Endothelial cell of umbilical vein (primary cell): ENCODE measurements at regions not wholly inside any gene's neighbourhood (a gene's known extent, or its start where the extent isn't known, plus 50 kb on each side); places are given as distances from the start of the nearest gene placed in this dataset.

Source experiments
- BruUV-seq: library from RNA; stranded (reverse); fragments of 400-500 nt; replicated peaks from 2 replicates; lab custom pipeline; 2021; lab: Mats Ljungman, UMichigan
- CTCF ChIA-PET: fragments of 300-600, 350-600 bp; sonication (Branson Sonifier 250); formaldehyde crosslinking; loops from one replicate; lab custom pipeline; 2021; ENCODE audit warnings: antibody characterized with exemption, inconsistent platforms; lab: Charles Lee
- POLR2A ChIA-PET: fragments of 300-600, 350-600 bp; sonication (Branson Sonifier 250); formaldehyde crosslinking; loops from one replicate; lab custom pipeline; 2021; ENCODE audit warnings: antibody characterized with exemption, inconsistent platforms; lab: Charles Lee
- DNase-seq: peaks from one replicate; pipeline ENCODE4 v3.0.0-alpha.2; 2011; ENCODE audit warnings: low read depth, low spot score
- FAIRE-seq: peaks from 2 replicates; lab custom pipeline; 2011; peaks lifted over from hg19 to GRCh38; lab: Jason Lieb, UNC
- H2AFZ ChIP-seq: 2 replicates; pipeline ENCODE4 v1.6.0; 2012; ENCODE audit warnings: low read depth, low read length, control low read depth, inconsistent platforms
- H3K27ac ChIP-seq: 2 replicates; pipeline ENCODE4 v1.5.1; 2011; ENCODE audit warnings: low read depth, mild to moderate bottlenecking, control low read depth, low read length, moderate library complexity; ENCODE audit not compliant: insufficient read depth
- H3K27me3 ChIP-seq, 2 experiments: 2 replicates each; pipeline versions ENCODE4 v1.6.0 to v1.6.1; 2011; ENCODE audit warnings: low read length in 2 of 2, mixed read lengths in 1 of 2; ENCODE audit not compliant: control insufficient read depth in 2 of 2, insufficient read depth in 2 of 2
- H3K36me3 ChIP-seq, 2 experiments: 2 replicates in 1 of 2; 3 replicates in 1 of 2; pipeline ENCODE4 v1.5.1; 2011; ENCODE audit warnings: low read length in 2 of 2, mild to moderate bottlenecking in 1 of 2, moderate library complexity in 1 of 2; ENCODE audit not compliant: control insufficient read depth in 2 of 2, insufficient read depth in 2 of 2; ENCODE audit errors: extremely low read depth in 1 of 2
- H3K4me1 ChIP-seq: 3 replicates; pipeline ENCODE4 v1.5.1; 2011; ENCODE audit warnings: mild to moderate bottlenecking, low read length; ENCODE audit not compliant: control insufficient read depth, insufficient read depth; ENCODE audit errors: extremely low read depth
- H3K4me2 ChIP-seq: 2 replicates; pipeline ENCODE4 v1.6.1; 2011; ENCODE audit warnings: low read length, control low read depth, mixed read lengths; ENCODE audit not compliant: insufficient read depth
- H3K4me3 ChIP-seq, 3 experiments: fragments of 200-600 bp in 1 of 3; sonication (generic), shearing (Covaris generic) in 1 of 3; replicated peaks in 1 of 3; 2 replicates each; pipeline ENCODE4 v1.5.1; 2011 to 2016; ENCODE audit warnings: control low read depth in 3 of 3, low read length in 3 of 3, mild to moderate bottlenecking in 2 of 3, inconsistent platforms in 1 of 3, low read depth in 1 of 3, moderate library complexity in 1 of 3; ENCODE audit not compliant: insufficient read depth in 1 of 3
- H3K79me2 ChIP-seq: 2 replicates; pipeline ENCODE4 v1.6.0; 2012; ENCODE audit warnings: low read length, inconsistent platforms; ENCODE audit not compliant: control insufficient read depth, insufficient read depth
- H3K9ac ChIP-seq: replicated peaks from 2 replicates; pipeline ENCODE3; 2011; ENCODE audit warnings: low read length, control low read depth; ENCODE audit not compliant: insufficient read depth; ENCODE audit errors: extremely low read depth
- H3K9me1 ChIP-seq: replicated peaks from 3 replicates; pipeline ENCODE4 v1.6.0; 2011; ENCODE audit warnings: mild to moderate bottlenecking, low read length; ENCODE audit not compliant: control insufficient read depth, insufficient read depth; ENCODE audit errors: extremely low read depth
- H3K9me3 ChIP-seq: replicated peaks from 2 replicates; pipeline ENCODE4 v1.5.1; 2012; ENCODE audit warnings: low read length, inconsistent platforms; ENCODE audit not compliant: control insufficient read depth, insufficient read depth
- H4K20me1 ChIP-seq: replicated peaks from 2 replicates; pipeline ENCODE3; 2011; ENCODE audit warnings: mild to moderate bottlenecking, low read length; ENCODE audit not compliant: control insufficient read depth, insufficient read depth; ENCODE audit errors: extremely low read depth
- CTCF ChIP-seq, 2 donors: IDR thresholded peaks; 1 replicate in 1 of 2; 2 replicates in 1 of 2; pipeline ENCODE4 v1.5.1; 2011; ENCODE audit warnings: low read length in 2 of 2, mild to moderate bottlenecking in 2 of 2, moderate library complexity in 2 of 2, control low read depth in 1 of 2, inconsistent platforms in 1 of 2, low read depth in 1 of 2; ENCODE audit not compliant: insufficient read depth in 1 of 2; ENCODE audit errors: extremely low read depth in 1 of 2
- EZH2 ChIP-seq: IDR thresholded peaks from 2 replicates; pipeline ENCODE4 v1.6.1; 2012; ENCODE audit warnings: borderline replicate concordance, low read depth, mild to moderate bottlenecking, moderate library complexity, low read length, inconsistent platforms; ENCODE audit not compliant: severe bottlenecking
- FOS ChIP-seq: IDR thresholded peaks from 2 replicates; pipeline ENCODE4 v1.6.1; 2011; ENCODE audit warnings: mild to moderate bottlenecking, low read length, moderate library complexity, borderline replicate concordance; ENCODE audit not compliant: insufficient read depth
- GATA2 ChIP-seq: IDR thresholded peaks from 2 replicates; pipeline ENCODE4 v1.7.0; 2011; ENCODE audit warnings: low read depth, mild to moderate bottlenecking, moderate library complexity, mixed read lengths, low read length; ENCODE audit not compliant: insufficient read length, insufficient read depth
- JUN ChIP-seq: IDR thresholded peaks from 2 replicates; pipeline ENCODE4 v1.6.1; 2011; ENCODE audit warnings: borderline replicate concordance, low read depth; ENCODE audit not compliant: insufficient read length, insufficient read depth
- MAX ChIP-seq: IDR thresholded peaks from 2 replicates; pipeline ENCODE4 v1.6.1; 2011; ENCODE audit not compliant: insufficient read depth, insufficient read length
- MYC ChIP-seq: IDR thresholded peaks from one replicate; pipeline ENCODE4 v1.6.1; 2011; ENCODE audit warnings: mild to moderate bottlenecking, low read depth, low read length
- POLR2A ChIP-seq: IDR thresholded peaks from 2 replicates; pipeline ENCODE4 v1.6.1; 2012; ENCODE audit warnings: low read depth, mild to moderate bottlenecking, control low read depth, low read length
- POLR2AphosphoS5 ChIP-seq: IDR thresholded peaks from 2 replicates; pipeline ENCODE4 v1.6.1; 2012; ENCODE audit warnings: low read depth, mild to moderate bottlenecking, control low read depth, low read length, moderate library complexity; ENCODE audit not compliant: insufficient read depth
- dilution Hi-C: fragments of 300-500 bp; cut with MboI; formaldehyde crosslinking; loops from one replicate; pipeline ENCODE4 v1.15.0; 2019; ENCODE audit warnings: low sequenced_read_pairs; ENCODE audit not compliant: extremely low pct_ligation_motif_present
- intact Hi-C: fragments of 100-400 bp; cut with micrococcal nuclease; formaldehyde crosslinking; loops from one replicate; pipeline ENCODE4 v1.10.0; 2022

- Histone ChIP-seq H2AFZ (no peak overlapping the region), H3K27ac (no peak overlapping the region), H3K9ac (no peak overlapping the region), H3K4me3 (no peak overlapping the region), H3K79me2 (no peaks in the 10 kb centered on the region), H4K20me1 (no peaks in the 10 kb centered on the region), H3K4me2 (no peak overlapping the region), H3K9me1 (no peaks in the 10 kb centered on the region), H3K27me3 (peaks cover 4 to 7% of the 10 kb centered on the region in 2 experiments), H3K9me3 (no peaks in the 10 kb centered on the region), H3K36me3 (no peaks in the 10 kb centered on the region), H3K4me1 (no peaks in the 10 kb centered on the region)
- BruUV-seq: no TSS peak
- FAIRE-seq (no peak), DNase-seq (no peak)
- TF ChIP-seq EZH2: no peak
- no peak for TF ChIP-seq MAX
- no peak for TF ChIP-seq GATA2
- TF ChIP-seq CTCF (IDR thresholded peaks at IDR 0.05; ENCODE audit: extremely low read depth in 1 of 2, insufficient read depth in 1 of 2, low read depth in 1 of 2, low read length in 2 of 2): no peak
- no peak for TF ChIP-seq JUN
- no peak for TF ChIP-seq POLR2AphosphoS5
- no peak for TF ChIP-seq FOS
- no peak for TF ChIP-seq MYC
- no peak for TF ChIP-seq POLR2A
- CTCF ChIA-PET: interaction anchor here (0.6 to 4.7 kb wide), 38 partner anchors 9 to 673 kb away, joined by 3 to 138 read pairs (median 4); no protein-coding TSS in a partner anchor
- dilution Hi-C loops: no loop called here
- POLR2A ChIA-PET: no interaction called here
- intact Hi-C loops: loop anchor here (1.0 to 10.0 kb wide), 2 partner anchors 46 to 148 kb away; partner anchors contain the start of gene FHDC1
Observed at GRCh38 chr4:153082322-153083301, 121.6 kb upstream of the TRIM2 start.
